K562 (cell line): ENCODE measurements at regions not wholly inside any gene's neighbourhood (a gene's known extent, or its start where the extent isn't known, plus 50 kb on each side); places are given as distances from the start of the nearest gene placed in this dataset.

Source experiments
- AFF4 ChIP-seq: sonication (generic); formaldehyde crosslinking; IDR thresholded peaks from 2 replicates; pipeline ENCODE4 v1.8.0; 2023; ENCODE audit warnings: mild to moderate bottlenecking, missing genetic modification reagents
- FOXA3 ChIP-seq, 2 experiments: fragments of 450-650 bp in 1 of 2; sonication (generic) in 1 of 2; formaldehyde crosslinking; IDR thresholded peaks in 1 of 2; conservative IDR thresholded peaks in 1 of 2; 2 replicates each; pipeline versions ENCODE4 v1.4.0 to v1.8.0; 2020 to 2022; ENCODE audit warnings: mild to moderate bottlenecking in 2 of 2, missing genetic modification reagents in 1 of 2
- MYBL2 ChIP-seq, 2 experiments: fragments of 450-650 bp in 1 of 2; sonication (generic) in 1 of 2; formaldehyde crosslinking in 1 of 2; IDR thresholded peaks; 2 replicates each; pipeline versions ENCODE4 v1.6.1 to v1.8.1; 2017 to 2022; ENCODE audit warnings: borderline replicate concordance in 1 of 2, inconsistent platforms in 1 of 2, low read depth in 1 of 2, mild to moderate bottlenecking in 1 of 2, missing genetic modification reagents in 1 of 2, moderate library complexity in 1 of 2
- NFIX ChIP-seq: fragments of 250-450 bp; sonication (Bioruptor Pico); IDR thresholded peaks from 2 replicates; pipeline ENCODE4 v1.4.0; 2020; ENCODE audit warnings: low read depth, mild to moderate bottlenecking, moderate library complexity
- PHF20 ChIP-seq: fragments of 450-650 bp; IDR thresholded peaks from 2 replicates; pipeline ENCODE4 v1.6.1; 2018; ENCODE audit not compliant: partially characterized antibody
- RNF2 ChIP-seq: sonication (generic); IDR thresholded peaks from 2 replicates; pipeline ENCODE4 v1.6.1; 2016
- ZBTB26 ChIP-seq: fragments of 450-650 bp; formaldehyde crosslinking; IDR thresholded peaks from 2 replicates; pipeline ENCODE4 v1.4.0; 2022; ENCODE audit warnings: missing genetic modification characterization
- ZKSCAN1 ChIP-seq: fragments of 150-350 bp; IDR thresholded peaks from 2 replicates; pipeline ENCODE4 v1.6.1; 2016; ENCODE audit warnings: low read depth, low read length
- ZNF592 ChIP-seq: fragments of 450-650 bp; IDR thresholded peaks from 2 replicates; pipeline ENCODE4 v1.6.1; 2017; ENCODE audit warnings: antibody characterized with exemption, mild to moderate bottlenecking
- TF ChIP-seq, protein P1 (sequence below): fragments of 250-450 bp; sonication (Bioruptor Pico); IDR thresholded peaks from 2 replicates; pipeline ENCODE4 v1.4.0; 2020

DNA sequence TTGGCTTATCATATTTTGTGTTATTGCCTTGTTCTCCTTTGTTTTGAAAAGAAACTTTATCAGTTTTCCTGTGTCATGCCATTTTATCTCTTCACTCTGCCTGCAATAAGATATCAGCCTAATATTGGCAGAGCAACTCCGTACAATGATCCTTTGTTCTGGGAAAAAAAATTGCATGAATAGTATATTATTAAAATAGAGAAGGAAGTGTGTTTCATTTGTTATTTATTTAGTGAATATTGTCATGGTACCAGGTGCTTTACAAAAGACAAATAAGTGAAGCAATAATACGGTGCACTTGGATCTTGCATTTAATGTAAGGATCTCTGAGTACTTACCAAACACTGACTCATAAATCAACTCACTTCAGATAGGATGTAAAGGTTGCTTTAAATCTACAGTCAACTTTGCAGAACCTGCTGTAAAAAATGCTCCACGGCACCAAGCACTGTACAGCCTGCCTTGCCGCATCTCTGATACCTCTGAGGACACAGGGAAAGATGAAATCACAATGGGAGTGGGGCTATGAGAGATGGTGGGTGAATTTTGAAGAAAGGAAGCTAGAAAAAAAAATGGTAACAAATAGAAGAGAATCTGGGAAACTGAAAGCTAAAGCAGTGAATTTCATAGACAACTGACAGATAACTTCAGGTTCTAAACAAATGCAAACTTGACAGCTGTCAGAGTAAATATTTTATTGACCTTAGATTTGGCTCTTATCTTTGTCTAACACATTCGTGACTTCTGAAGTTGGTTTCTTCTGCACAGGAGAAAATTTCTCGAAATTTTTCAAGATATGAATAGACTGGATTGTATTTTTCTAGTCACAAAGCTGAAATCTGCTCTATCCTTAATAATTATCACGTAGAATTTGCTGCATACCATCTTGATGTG, 232.1 kb downstream of the ENC1 start (continued):
- TF ChIP-seq FOXA3 (CRISPR knock-in tag; conservative IDR thresholded peaks at IDR 0.05 in 1 of 2, IDR thresholded peaks at IDR 0.05 in 1 of 2) (no peak), AFF4 (CRISPR knock-in tag) (no peak), ZBTB26 (no peak), MYBL2 (IDR thresholded peaks at IDR 0.05; ENCODE audit: low read depth) (no peak), MYBL2 (CRISPR knock-in tag; IDR thresholded peaks at IDR 0.05; ENCODE audit: borderline replicate concordance) (no peak), PHF20 (no peak), NFIX (CRISPR knock-in tag) (no peak), RNF2 (no peak), ZKSCAN1 (no peak), ZNF592 (no peak)
- TF ChIP-seq, protein P1, sequence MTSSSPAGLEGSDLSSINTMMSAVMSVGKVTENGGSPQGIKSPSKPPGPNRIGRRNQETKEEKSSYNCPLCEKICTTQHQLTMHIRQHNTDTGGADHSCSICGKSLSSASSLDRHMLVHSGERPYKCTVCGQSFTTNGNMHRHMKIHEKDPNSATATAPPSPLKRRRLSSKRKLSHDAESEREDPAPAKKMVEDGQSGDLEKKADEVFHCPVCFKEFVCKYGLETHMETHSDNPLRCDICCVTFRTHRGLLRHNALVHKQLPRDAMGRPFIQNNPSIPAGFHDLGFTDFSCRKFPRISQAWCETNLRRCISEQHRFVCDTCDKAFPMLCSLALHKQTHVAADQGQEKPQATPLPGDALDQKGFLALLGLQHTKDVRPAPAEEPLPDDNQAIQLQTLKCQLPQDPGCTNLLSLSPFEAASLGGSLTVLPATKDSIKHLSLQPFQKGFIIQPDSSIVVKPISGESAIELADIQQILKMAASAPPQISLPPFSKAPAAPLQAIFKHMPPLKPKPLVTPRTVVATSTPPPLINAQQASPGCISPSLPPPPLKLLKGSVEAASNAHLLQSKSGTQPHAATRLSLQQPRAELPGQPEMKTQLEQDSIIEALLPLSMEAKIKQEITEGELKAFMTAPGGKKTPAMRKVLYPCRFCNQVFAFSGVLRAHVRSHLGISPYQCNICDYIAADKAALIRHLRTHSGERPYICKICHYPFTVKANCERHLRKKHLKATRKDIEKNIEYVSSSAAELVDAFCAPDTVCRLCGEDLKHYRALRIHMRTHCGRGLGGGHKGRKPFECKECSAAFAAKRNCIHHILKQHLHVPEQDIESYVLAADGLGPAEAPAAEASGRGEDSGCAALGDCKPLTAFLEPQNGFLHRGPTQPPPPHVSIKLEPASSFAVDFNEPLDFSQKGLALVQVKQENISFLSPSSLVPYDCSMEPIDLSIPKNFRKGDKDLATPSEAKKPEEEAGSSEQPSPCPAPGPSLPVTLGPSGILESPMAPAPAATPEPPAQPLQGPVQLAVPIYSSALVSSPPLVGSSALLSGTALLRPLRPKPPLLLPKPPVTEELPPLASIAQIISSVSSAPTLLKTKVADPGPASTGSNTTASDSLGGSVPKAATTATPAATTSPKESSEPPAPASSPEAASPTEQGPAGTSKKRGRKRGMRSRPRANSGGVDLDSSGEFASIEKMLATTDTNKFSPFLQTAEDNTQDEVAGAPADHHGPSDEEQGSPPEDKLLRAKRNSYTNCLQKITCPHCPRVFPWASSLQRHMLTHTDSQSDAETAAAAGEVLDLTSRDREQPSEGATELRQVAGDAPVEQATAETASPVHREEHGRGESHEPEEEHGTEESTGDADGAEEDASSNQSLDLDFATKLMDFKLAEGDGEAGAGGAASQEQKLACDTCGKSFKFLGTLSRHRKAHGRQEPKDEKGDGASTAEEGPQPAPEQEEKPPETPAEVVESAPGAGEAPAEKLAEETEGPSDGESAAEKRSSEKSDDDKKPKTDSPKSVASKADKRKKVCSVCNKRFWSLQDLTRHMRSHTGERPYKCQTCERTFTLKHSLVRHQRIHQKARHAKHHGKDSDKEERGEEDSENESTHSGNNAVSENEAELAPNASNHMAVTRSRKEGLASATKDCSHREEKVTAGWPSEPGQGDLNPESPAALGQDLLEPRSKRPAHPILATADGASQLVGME, result no peak
